HG02981 (cell line): ENCODE measurements at regions not wholly inside any gene's neighbourhood (a gene's known extent, or its start where the extent isn't known, plus 50 kb on each side); places are given as distances from the start of the nearest gene placed in this dataset.
A peak's percentile ranks its signal among the peaks of the same experiment; 100 is the strongest.

Experiments
- ATAC-seq: cut with Tn5 transposase; IDR thresholded peaks from one replicate; pipeline ENCODE4 v1.9.1; 2021; ENCODE audit warnings: mild to moderate bottlenecking, moderate library complexity; ENCODE audit not compliant: unreplicated experiment

- no peak for ATAC-seq
Observed at GRCh38 chr3:117356091-117356705, 646.6 kb downstream of the TUSC7 start.

GRCh38 chr3:117358717-117359314 lies 649.2 kb downstream of the TUSC7 start:
- no peak for ATAC-seq

- ATAC-seq: peak; percentile 72
Observed at GRCh38 chr3:117366574-117366973, 657.0 kb downstream of the TUSC7 start.

DNA sequence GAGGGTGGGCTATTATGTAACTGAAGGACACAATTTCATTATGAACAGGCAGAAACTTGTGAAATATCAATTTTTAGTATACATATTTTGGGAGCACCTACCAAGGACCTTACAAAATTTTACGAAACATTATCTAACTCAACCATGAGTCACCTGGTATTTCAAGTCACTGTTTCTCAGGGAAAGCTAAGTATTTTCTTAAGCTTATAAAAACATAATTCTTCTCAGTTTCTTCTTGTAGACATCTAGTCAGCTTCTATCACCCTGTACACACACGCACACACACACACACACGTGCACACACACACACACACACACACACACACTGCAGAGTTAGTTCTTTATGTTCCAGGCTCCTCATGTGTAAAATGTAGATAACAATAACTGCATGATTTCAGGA lies 658.3 kb downstream of the TUSC7 start:
- no peak for ATAC-seq

DNA sequence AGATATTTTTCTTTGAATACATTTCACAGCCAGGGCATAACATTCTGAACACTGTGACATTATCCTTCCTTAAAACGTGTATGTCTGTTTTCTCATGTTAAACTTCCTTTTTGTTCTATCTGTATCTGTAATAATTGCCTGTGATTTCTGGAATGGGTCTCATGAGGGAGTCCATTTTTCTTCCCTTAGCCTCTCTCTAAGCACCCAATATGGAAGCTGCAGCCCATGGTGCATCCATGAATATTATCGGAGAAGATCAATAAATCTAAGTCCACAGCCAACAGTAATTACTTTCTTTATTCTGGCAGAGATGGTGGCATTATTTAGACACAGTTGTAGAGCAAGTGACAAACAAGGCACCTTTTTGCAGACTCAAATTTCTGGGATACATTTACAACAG lies 671.1 kb downstream of the TUSC7 start:
- ATAC-seq: no peak

DNA sequence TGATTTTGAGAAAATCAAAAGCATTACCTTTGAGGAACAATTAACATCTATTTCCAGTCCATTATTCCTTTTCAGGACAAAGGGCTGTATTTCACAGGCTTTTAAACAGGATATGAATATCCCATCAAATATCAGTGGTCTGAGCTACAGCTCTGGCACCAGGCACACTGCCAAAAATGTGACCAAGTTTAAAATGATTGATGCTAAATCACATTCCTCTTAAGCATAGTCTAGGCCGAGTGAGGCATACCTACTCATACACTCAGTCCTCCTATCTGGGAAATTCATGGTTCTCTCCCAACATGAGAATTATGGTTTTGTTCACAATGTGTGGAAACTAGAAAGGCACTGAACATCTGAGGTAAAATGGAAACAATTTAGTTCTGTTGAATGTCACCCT lies 683.5 kb downstream of the TUSC7 start:
- ATAC-seq: no peak

GRCh38 chr3:117398141-117398899 lies 688.7 kb downstream of the TUSC7 start:
- ATAC-seq: no peak

GRCh38 chr3:117399311-117400078 lies 689.9 kb downstream of the TUSC7 start:
- no peak for ATAC-seq

DNA sequence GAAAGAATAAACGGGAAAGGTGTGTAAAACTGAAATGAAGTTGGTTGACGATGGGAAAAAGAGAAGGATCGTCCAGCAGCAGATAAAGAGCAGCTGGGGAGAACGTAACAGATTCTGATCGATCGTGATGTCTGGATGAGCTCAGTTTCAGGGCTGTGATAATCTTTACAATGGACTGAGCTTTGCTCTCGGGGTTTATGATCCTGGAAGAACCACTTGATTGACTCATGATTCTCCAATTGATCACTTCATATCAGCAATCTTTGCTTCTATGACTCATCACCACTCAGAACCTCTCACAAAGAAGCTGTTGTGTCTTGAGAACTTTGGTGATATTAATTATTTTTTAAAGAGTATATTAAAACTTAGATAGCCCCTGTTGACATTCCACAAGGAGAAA lies 690.7 kb downstream of the TUSC7 start:
- ATAC-seq: no peak

DNA sequence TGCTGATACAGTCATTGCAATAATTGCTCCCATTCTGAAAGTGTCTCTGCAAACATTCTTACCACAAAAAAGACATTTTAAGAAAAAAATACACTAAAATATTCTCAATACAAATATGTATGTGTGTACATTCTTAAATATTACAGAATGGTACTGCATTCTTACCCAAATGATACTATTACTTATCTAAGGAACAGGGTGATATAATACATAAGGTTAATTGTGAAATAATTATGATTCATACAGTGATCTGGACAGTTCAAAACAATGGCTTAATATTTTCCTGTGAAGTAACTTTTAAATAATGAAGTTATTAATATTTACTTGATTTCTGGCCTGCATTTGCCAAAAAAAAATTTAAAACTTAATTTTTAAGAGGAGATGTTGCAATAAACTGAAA lies 694.6 kb downstream of the TUSC7 start:
- ATAC-seq: no peak

- ATAC-seq: no peak
Observed at GRCh38 chr3:117404730-117405129, 695.2 kb downstream of the TUSC7 start.

- ATAC-seq: no peak
Observed at GRCh38 chr3:117405359-117405758, 695.8 kb downstream of the TUSC7 start.

DNA sequence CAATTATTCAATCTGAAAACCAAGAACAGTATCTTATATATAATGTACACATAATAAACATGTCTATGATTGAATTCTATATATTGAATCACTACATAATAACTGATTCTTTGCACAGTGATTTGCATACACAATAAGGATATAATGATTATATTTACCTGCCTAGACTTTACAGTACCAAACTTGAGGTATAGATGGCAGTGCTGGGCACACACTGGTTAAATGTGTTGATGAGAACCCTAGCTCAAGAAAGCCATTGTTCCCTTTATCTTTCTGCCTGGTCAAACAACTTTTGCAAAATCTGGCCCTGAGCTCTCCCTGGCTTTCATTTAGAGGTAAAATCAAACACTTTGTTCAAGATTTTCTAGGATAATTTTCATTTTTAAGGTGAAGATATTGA lies 697.7 kb downstream of the TUSC7 start:
- ATAC-seq: peak; percentile 86

DNA sequence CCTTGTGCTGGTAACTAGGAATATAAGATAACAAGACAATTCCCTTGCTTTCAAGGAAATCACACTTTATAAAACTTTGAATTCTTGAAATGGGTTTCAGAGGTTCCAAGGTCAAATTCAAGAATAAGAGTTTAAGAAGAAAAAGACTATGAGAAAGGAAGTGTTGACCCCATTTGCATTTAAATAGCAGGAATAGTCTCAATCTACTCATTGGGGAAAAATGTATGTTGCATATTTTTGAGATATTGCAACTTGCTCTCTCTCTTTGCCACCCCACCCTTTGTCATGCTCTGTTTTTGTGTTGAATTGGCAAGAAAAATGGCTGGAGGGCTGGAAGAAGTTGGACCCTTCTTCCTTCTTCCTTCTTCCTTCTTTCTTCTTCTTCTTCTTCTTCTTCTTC lies 699.2 kb downstream of the TUSC7 start:
- ATAC-seq: no peak

DNA sequence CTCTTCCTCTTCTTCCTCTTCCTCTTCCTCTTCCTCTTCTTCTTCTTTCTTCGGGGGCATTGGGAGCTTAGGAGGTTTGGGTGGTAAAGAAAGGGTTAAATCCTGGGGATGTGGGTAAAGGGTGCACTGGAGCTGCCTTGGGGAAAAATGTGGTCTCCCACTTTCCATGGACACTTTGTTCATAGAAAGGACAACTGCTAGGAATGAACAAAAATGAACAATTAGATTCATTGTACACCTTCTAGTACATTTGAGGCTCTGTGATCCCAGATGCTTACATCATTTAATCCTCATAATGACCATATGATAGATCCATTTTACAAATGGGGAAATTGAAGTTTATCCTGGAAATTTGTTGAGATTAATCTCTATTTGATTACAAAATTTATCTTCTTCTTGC lies 699.7 kb downstream of the TUSC7 start:
- ATAC-seq: no peak

GRCh38 chr3:117409701-117410459 lies 700.3 kb downstream of the TUSC7 start:
- no peak for ATAC-seq

- ATAC-seq: no peak
Observed at GRCh38 chr3:117411971-117412370, 702.4 kb downstream of the TUSC7 start.

DNA sequence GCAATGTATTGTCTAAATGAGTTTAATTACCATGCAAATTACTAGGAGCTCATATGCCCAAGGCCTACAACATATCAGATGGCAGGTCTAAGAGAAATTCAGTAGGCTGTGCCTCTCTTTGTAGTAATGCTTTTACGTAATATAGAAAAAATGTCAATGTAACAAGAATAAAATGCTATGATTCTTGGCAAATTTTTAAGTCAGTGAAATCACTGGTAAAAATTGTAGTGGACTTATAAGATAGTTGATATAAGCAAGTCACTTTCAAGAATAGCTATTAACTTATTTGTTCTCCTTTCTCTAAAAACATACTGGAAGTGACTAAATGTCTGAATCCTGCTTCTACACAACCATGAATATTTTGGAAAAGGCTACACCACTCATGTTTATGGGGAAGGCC lies 707.8 kb downstream of the TUSC7 start:
- ATAC-seq: no peak

- ATAC-seq: no peak
Observed at GRCh38 chr3:117427081-117427480, 717.5 kb downstream of the TUSC7 start.

DNA sequence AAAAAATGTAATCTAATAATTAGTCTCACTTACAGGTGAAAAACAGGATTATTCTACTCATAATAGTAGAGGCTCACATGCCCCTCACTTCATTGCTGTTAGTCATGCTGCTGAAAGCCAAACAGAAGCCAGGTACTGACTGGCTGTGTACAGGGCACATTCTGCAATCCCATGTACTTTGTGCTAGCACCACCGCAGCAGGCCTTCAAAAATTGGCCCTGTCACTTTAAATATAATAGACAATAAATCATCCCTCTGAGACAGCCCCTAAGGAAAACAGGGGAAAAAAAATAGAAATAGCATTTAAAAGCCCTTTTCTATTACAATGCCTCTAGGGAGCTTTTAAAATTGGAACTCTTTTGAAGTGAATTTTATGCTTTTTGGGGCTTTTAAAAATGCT lies 723.8 kb downstream of the TUSC7 start:
- no peak for ATAC-seq
